WTC11 (cell line): ENCODE measurements at regions not wholly inside any gene's neighbourhood (a gene's known extent, or its start where the extent isn't known, plus 50 kb on each side); places are given as distances from the start of the nearest gene placed in this dataset.

Source experiments
- ATAC-seq: fragments of 200-7000 bp; cut with Tn5 transposase; 2 replicates; pipeline ENCODE4 v1.10.0; 2021; ENCODE audit warnings: mild to moderate bottlenecking, moderate library complexity
- CTCF ChIA-PET: fragments of 300-600 bp; sonication (Branson Sonifier 250); formaldehyde crosslinking; loops from one replicate; lab custom pipeline; 2021; ENCODE audit warnings: antibody characterized with exemption; lab: Charles Lee
- POLR2A ChIA-PET: fragments of 350-600 bp; sonication (Branson Sonifier 250); formaldehyde crosslinking; loops from one replicate; lab custom pipeline; 2021; ENCODE audit warnings: antibody characterized with exemption; lab: Charles Lee
- DNase-seq: peaks from one replicate; pipeline ENCODE4 v3.0.0; 2021; ENCODE audit warnings: low spot score
- H3K27ac Mint-ChIP-seq: 2 replicates; pipeline ENCODE4 v1.8.0; 2021; ENCODE audit warnings: mixed read lengths
- H3K27me3 Mint-ChIP-seq: 2 replicates; pipeline ENCODE4 v1.8.0; 2021; ENCODE audit warnings: low read depth, mild to moderate bottlenecking, moderate library complexity, mixed read lengths
- H3K36me3 Mint-ChIP-seq: 2 replicates; pipeline ENCODE4 v1.8.0; 2021; ENCODE audit warnings: mixed read lengths
- H3K4me1 Mint-ChIP-seq: 2 replicates; pipeline ENCODE4 v1.8.0; 2022; ENCODE audit warnings: mixed read lengths
- H3K4me3 Mint-ChIP-seq: 2 replicates; pipeline ENCODE4 v1.8.0; 2021; ENCODE audit warnings: mild to moderate bottlenecking, moderate library complexity, mixed read lengths
- H3K9me3 Mint-ChIP-seq: 2 replicates; pipeline ENCODE4 v1.8.0; 2021; ENCODE audit warnings: mixed read lengths
- AFF4 ChIP-seq: sonication (generic); formaldehyde crosslinking; IDR thresholded peaks from 2 replicates; pipeline ENCODE4 v1.8.1; 2023; ENCODE audit warnings: mild to moderate bottlenecking, missing genetic modification reagents, borderline replicate concordance
- ATF6 ChIP-seq: sonication (generic); formaldehyde crosslinking; IDR thresholded peaks from 2 replicates; pipeline ENCODE4 v1.8.1; 2023; ENCODE audit warnings: mild to moderate bottlenecking, missing genetic modification reagents
- CBFB ChIP-seq: sonication (generic); formaldehyde crosslinking; IDR thresholded peaks from 2 replicates; pipeline ENCODE4 v1.8.1; 2022; ENCODE audit warnings: mild to moderate bottlenecking, low read depth, missing genetic modification reagents
- CDX4 ChIP-seq: fragments of 250-450 bp; sonication (Bioruptor Pico); IDR thresholded peaks from 2 replicates; pipeline ENCODE4 v1.9.0; 2021; ENCODE audit warnings: moderate library complexity, mild to moderate bottlenecking, inconsistent platforms, borderline replicate concordance
- CREM ChIP-seq: sonication (generic); formaldehyde crosslinking; IDR thresholded peaks from 2 replicates; pipeline ENCODE4 v1.8.1; 2022; ENCODE audit warnings: mild to moderate bottlenecking, missing genetic modification reagents, moderate library complexity
- CTCF ChIP-seq: fragments of 200-600 bp; IDR thresholded peaks from 2 replicates; pipeline ENCODE4 v1.8.0; 2022; ENCODE audit warnings: antibody characterized with exemption
- GABPB1 ChIP-seq: sonication (generic); formaldehyde crosslinking; IDR thresholded peaks from 2 replicates; pipeline ENCODE4 v1.8.1; 2023; ENCODE audit warnings: mild to moderate bottlenecking, missing genetic modification reagents
- GRHL2 ChIP-seq: fragments of 250-450 bp; sonication (Bioruptor Pico); IDR thresholded peaks from 2 replicates; pipeline ENCODE4 v1.8.0; 2022; ENCODE audit warnings: mild to moderate bottlenecking, moderate library complexity; ENCODE audit not compliant: insufficient replicate concordance, severe bottlenecking
- NFYB ChIP-seq: sonication (generic); formaldehyde crosslinking; conservative IDR thresholded peaks from 2 replicates; pipeline ENCODE4 v1.8.0; 2022; ENCODE audit warnings: low read depth, missing genetic modification reagents
- NR2C2 ChIP-seq: sonication (generic); formaldehyde crosslinking; IDR thresholded peaks from 2 replicates; pipeline ENCODE4 v1.8.0; 2022; ENCODE audit warnings: mild to moderate bottlenecking, missing genetic modification reagents
- PRDM15 ChIP-seq: sonication (generic); formaldehyde crosslinking; IDR thresholded peaks from 2 replicates; pipeline ENCODE4 v1.8.0; 2022; ENCODE audit warnings: missing genetic modification reagents
- RORB ChIP-seq: fragments of 250-450 bp; sonication (Bioruptor Pico); IDR thresholded peaks from 2 replicates; pipeline ENCODE4 v1.9.0; 2021; ENCODE audit warnings: mild to moderate bottlenecking
- ZNF396 ChIP-seq: fragments of 250-450 bp; sonication (Bioruptor Pico); IDR thresholded peaks from 2 replicates; pipeline ENCODE4 v1.8.0; 2021; ENCODE audit warnings: mild to moderate bottlenecking, moderate library complexity, borderline replicate concordance

- ATAC-seq: no peak
Observed at GRCh38 chr2:20949256-20949655, 94.6 kb downstream of the APOB start.

More at GRCh38 chr2:20949256-20949655, 94.6 kb downstream of the APOB start:
- CTCF ChIA-PET: interaction anchor here (1.1 to 1.5 kb wide), 2 partner anchors 14 to 288 kb away, joined by 3 to 4 read pairs; no protein-coding TSS in a partner anchor
- Mint-ChIP-seq H3K36me3 (no peaks in the 10 kb centered on the region), H3K27ac (no peak overlapping the region), H3K9me3 (no peaks in the 10 kb centered on the region), H3K4me3 (no peak overlapping the region), H3K4me1 (no peaks in the 10 kb centered on the region)
- POLR2A ChIA-PET: no interaction called here
- DNase-seq: no peak
- TF ChIP-seq GABPB1 (CRISPR knock-in tag): no peak
- no peak for TF ChIP-seq NFYB (CRISPR knock-in tag)
- no peak for TF ChIP-seq CREM (CRISPR knock-in tag)
- no peak for TF ChIP-seq ZNF396
- no peak for TF ChIP-seq GRHL2 (CRISPR knock-in tag)
- no peak for TF ChIP-seq PRDM15
- TF ChIP-seq CTCF: no peak
- TF ChIP-seq ATF6 (CRISPR knock-in tag): no peak
- TF ChIP-seq CDX4 (CRISPR knock-in tag): no peak
- no peak for TF ChIP-seq AFF4
- TF ChIP-seq RORB (CRISPR knock-in tag): no peak
- no peak for TF ChIP-seq NR2C2 (CRISPR knock-in tag)
- TF ChIP-seq CBFB (CRISPR knock-in tag): no peak
- TF ChIP-seq, all 79 proteins: peak for 0
- no peaks in the 10 kb centered on the region; the same call in 1 of the 2 replicates for H3K27me3 Mint-ChIP-seq
